ENCODE measurements at regions not wholly inside any gene's neighbourhood (a gene's known extent, or its start where the extent isn't known, plus 50 kb on each side); places are given as distances from the start of the nearest gene placed in this dataset.
"Not testable (repeated sequence)": the region's sequence is repeated elsewhere in the genome, so short reads cannot be mapped to it uniquely, and the experiment has no call there.

- Histone ChIP-seq H3K4me1 (no peaks in the 10 kb centered on the region), H3K27me3 (peaks cover 9% of the 10 kb centered on the region), H3K9me3 (no peaks in the 10 kb centered on the region), H3K4me3 (no peak overlapping the region), H3K27ac (no peak overlapping the region), H3K36me3 (no peaks in the 10 kb centered on the region)
- WGBS, 2 donors (ENCODE audit: low coverage in 1 of 2), result 44 to 50% methylated on average over 1 of the region's 1 CpG
- TF ChIP-seq POLR2AphosphoS5 (IDR thresholded peaks at IDR 0.05) (no peak), EP300 (IDR thresholded peaks at IDR 0.05) (no peak), CTCF (IDR thresholded peaks at IDR 0.05) (no peak), POLR2A (IDR thresholded peaks at IDR 0.05) (no peak)
- no peak for ATAC-seq
These were observed 151.4 kb downstream of the MYCN start for GRCh38 chr2:16091576-16092282.

DNA sequence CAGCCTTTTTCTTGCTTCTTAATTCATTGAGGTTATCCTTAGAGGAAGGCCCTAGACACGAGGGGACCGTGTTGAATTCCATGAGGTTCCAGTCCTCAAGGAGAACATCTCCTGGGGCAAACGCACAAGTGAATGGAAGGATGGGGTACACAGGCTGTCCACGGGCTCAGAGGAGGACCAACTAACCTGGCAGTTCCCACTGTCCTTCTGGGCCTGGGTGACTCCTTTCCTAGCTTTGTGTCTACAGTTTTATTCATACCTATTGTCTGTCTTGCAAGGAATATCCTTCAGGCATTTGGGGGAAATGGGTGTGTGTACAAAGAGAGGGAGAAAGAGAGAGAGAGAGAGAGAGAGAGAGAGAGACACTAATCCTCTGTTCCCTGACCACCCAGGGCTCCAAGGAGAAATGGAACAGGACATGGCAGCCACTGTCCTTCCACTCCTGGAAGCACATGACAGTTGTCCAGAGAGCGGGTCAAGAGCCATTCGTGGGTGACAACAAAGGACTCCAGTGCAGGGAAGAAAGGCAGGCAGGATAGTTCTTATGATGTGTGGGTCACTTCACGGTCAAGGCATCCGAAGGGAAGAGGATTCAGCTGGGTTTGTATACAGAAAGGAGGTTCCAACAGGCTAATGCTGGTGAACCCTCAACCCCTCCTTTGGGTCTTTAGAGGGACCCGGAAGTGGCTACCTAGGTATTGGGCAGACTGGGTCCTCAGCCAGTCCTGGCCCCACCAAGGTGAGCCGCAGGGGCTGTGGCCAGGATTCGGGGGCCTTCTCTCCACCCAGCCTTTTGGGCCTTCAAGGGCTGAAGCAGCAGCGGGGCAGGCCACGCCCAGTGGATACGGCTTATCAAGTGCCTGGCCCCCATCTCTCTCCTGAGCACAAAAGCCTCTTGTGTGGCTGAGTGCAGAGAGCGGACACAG lies 150.6 kb downstream of the MYCN start:
- Histone ChIP-seq H3K27me3 (peaks cover 9% of the 10 kb centered on the region), H3K4me3 (no peak overlapping the region), H3K36me3 (no peaks in the 10 kb centered on the region), H3K4me1 (no peaks in the 10 kb centered on the region), H3K27ac (no peak overlapping the region), H3K9me3 (no peaks in the 10 kb centered on the region)
- no peak for ATAC-seq
- WGBS, 2 donors (ENCODE audit: low coverage in 1 of 2), result 77 to 83% methylated on average over 8 of the region's 15 CpGs
- no peak for TF ChIP-seq POLR2A (IDR thresholded peaks at IDR 0.05)
- TF ChIP-seq CTCF (IDR thresholded peaks at IDR 0.05), result no peak
- TF ChIP-seq EP300 (IDR thresholded peaks at IDR 0.05), result no peak
- TF ChIP-seq POLR2AphosphoS5 (IDR thresholded peaks at IDR 0.05), result no peak

GRCh38 chr2:16089491-16089890 lies 149.1 kb downstream of the MYCN start:
- H3K36me3 ChIP-seq, ATAC-seq, H3K27me3 ChIP-seq, H3K27ac ChIP-seq, H3K4me1 ChIP-seq, H3K4me3 ChIP-seq, H3K9me3 ChIP-seq: not testable (repeated sequence)
- 92% methylated on average over 6 of the region's 7 CpGs; no CpG with 5 or more reads in 1 of the 2 donors for WGBS, 2 donors (ENCODE audit: low coverage in 1 of 2)

- H3K4me1 ChIP-seq, result no peaks in the 10 kb centered on the region
- TF ChIP-seq CTCF (IDR thresholded peaks at IDR 0.05) (no peak), POLR2A (IDR thresholded peaks at IDR 0.05) (no peak), EP300 (IDR thresholded peaks at IDR 0.05) (no peak), POLR2AphosphoS5 (IDR thresholded peaks at IDR 0.05) (no peak)
- H3K27me3 ChIP-seq, result peaks cover 6% of the 10 kb centered on the region
- no peak overlapping the region for H3K27ac ChIP-seq
- no peaks in the 10 kb centered on the region for H3K9me3 ChIP-seq
- H3K4me3 ChIP-seq, result no peak overlapping the region
- H3K36me3 ChIP-seq, result no peaks in the 10 kb centered on the region
- no peak for ATAC-seq
- WGBS, 2 donors (ENCODE audit: low coverage in 1 of 2), result 80 to 88% methylated on average over 1 to 2 of the region's 3 CpGs
These were observed 148.4 kb downstream of the MYCN start for GRCh38 chr2:16088802-16089112.

DNA sequence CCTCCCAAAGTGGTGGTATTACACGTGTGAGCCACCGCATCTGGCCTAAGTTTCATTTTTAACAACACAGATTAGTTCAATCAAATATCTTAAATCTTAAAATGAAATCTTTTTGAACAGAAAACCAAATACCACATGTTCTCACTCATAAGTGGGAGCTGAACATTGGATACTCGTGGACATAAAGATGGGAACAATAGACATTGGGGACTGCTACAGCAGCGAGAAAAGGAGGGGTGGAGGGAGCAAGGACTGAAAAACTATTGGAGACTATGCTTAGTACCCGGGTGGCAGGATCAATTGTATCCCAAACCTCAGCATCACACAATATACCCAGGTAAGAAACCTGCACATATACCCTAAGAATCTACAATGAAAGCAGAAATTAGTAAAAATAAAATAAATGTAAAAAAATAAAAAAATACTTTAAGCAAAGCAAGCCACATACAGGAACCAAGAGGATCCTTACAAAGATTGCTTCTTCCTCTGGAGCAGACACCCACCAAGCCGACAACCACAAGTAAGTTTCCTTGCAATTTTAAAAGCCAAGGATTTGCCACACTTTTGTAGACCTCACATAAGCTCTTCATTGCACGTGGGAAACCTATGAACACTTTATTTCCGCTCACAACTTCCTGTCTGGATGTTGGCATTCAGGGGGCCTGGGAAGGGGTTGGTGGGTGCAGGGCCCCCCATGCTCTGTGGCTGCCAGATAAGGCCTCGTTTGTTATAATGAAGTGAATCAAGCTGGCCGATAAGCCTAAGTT lies 147.9 kb downstream of the MYCN start:
- no peaks in the 10 kb centered on the region for H3K36me3 ChIP-seq
- ATAC-seq, result no peak
- H3K27ac ChIP-seq, result no peak overlapping the region
- TF ChIP-seq POLR2AphosphoS5 (IDR thresholded peaks at IDR 0.05), result no peak
- TF ChIP-seq EP300 (IDR thresholded peaks at IDR 0.05), result no peak
- TF ChIP-seq POLR2A (IDR thresholded peaks at IDR 0.05), result no peak
- no peak for TF ChIP-seq CTCF (IDR thresholded peaks at IDR 0.05)
- 67 to 68% methylated on average over 5 to 10 of the region's 10 CpGs for WGBS, 2 donors (ENCODE audit: low coverage in 1 of 2)
- H3K4me3 ChIP-seq, result no peak overlapping the region
- H3K9me3 ChIP-seq, result no peaks in the 10 kb centered on the region
- H3K27me3 ChIP-seq, result peaks cover 11% of the 10 kb centered on the region
- H3K4me1 ChIP-seq, result no peaks in the 10 kb centered on the region

DNA sequence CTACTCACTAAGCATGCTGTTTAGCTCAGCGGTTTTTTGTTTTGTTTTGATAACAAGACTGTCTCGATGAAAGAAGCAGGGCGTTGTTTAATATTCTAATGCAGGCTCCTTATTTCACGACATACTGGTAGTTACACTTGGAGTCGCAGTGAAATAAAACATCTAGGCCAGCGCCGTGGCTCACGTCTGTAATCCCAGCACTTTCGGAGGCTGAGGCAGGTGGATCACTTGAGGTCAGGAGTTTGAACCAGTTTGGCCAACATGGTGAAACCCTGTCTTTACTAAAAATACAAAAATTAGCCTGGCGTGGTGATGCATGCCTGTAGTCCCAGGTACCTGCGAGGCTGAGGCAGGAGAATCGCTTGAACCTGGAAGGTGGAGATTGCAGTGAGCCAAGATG lies 145.8 kb downstream of the MYCN start:
- 89 to 90% methylated on average over 12 of the region's 12 CpGs for WGBS, 2 donors (ENCODE audit: low coverage in 1 of 2)
- not testable (repeated sequence) for H3K27ac ChIP-seq, H3K36me3 ChIP-seq, H3K4me3 ChIP-seq, H3K9me3 ChIP-seq, H3K4me1 ChIP-seq, ATAC-seq
- peaks cover 17% of the 10 kb centered on the region for H3K27me3 ChIP-seq

All from gastroesophageal sphincter (tissue), 4 donors.